ENCODE measurements at regions not wholly inside any gene's neighbourhood (a gene's known extent, or its start where the extent isn't known, plus 50 kb on each side); places are given as distances from the start of the nearest gene placed in this dataset.
"Not testable (repeated sequence)": the region's sequence is repeated elsewhere in the genome, so short reads cannot be mapped to it uniquely, and the experiment has no call there.

GRCh38 chr14:49959822-49960408 is 67.0 kb downstream of the ARF6 start:
- Histone ChIP-seq H3K4me1 (ENCODE audit: control insufficient read depth in 1 of 2, low read depth in 2 of 2) (no peaks in the 10 kb centered on the region), H3K4me3 (no peak overlapping the region), H3K27ac (no peak overlapping the region), H3K36me3 (no peaks in the 10 kb centered on the region), H3K27me3 (replicated peaks; ENCODE audit: insufficient read depth) (no peaks in the 10 kb centered on the region), H3K9me3 (no peaks in the 10 kb centered on the region)
- DNase-seq (ENCODE audit: low spot score) (no peak), ATAC-seq (ENCODE audit: insufficient number of reproducible peaks, low FRiP score, low read depth) (no peak)
- TF ChIP-seq, protein P1, sequence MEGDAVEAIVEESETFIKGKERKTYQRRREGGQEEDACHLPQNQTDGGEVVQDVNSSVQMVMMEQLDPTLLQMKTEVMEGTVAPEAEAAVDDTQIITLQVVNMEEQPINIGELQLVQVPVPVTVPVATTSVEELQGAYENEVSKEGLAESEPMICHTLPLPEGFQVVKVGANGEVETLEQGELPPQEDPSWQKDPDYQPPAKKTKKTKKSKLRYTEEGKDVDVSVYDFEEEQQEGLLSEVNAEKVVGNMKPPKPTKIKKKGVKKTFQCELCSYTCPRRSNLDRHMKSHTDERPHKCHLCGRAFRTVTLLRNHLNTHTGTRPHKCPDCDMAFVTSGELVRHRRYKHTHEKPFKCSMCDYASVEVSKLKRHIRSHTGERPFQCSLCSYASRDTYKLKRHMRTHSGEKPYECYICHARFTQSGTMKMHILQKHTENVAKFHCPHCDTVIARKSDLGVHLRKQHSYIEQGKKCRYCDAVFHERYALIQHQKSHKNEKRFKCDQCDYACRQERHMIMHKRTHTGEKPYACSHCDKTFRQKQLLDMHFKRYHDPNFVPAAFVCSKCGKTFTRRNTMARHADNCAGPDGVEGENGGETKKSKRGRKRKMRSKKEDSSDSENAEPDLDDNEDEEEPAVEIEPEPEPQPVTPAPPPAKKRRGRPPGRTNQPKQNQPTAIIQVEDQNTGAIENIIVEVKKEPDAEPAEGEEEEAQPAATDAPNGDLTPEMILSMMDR (IDR thresholded peaks at IDR 0.05), result no peak

- DNase-seq (ENCODE audit: low spot score), result no peak
These were observed 67.6 kb downstream of the ARF6 start for GRCh38 chr14:49960453-49960852.

DNA sequence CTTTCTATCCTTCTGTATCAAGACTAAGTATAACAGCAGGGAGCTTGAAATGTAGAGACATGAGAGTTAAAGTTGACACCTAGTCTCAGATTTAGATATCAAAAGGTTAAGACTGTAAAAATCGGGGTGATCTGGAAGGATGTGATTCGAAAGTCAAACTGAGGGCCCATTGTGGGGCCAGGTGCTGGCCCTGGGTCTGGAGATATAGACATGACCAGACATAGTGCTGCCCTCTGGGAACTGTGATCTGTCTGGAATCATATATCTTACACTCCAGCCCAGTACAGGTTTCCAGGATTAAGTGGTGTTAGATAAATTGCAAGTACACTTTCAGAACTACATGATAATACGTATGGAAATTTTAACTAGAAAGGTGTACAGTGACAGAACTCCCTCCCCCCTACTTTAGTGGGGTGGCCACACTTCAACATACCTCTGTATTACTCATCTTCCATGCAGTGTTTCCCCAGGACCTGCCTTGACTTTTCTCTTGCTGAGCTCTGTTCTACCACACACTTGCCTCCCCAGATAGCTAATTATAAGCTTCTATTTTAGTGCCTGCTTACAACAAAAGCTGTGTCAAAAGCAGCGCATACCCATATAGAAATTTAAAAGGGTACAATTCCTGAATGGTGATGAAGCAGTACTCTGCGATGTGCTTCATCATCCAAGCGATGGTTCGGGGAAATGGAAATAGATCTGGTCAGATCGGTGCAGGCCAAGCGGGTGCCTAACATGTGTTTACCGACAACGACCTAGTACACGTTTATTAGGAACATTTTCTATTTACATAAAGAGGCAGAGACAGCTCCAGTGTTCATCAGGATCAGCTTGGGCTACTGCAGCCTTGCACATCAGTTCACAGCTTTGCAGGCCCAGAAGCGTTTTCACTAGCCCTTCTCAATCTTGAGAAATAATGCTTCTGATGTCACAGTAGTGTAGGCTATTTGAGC is 68.7 kb downstream of the ARF6 start:
- Histone ChIP-seq H3K4me3 (no peak overlapping the region), H3K36me3 (no peaks in the 10 kb centered on the region), H3K27ac (no peak overlapping the region), H3K9me3 (no peaks in the 10 kb centered on the region), H3K4me1 (ENCODE audit: control insufficient read depth in 1 of 2, low read depth in 2 of 2) (no peaks in the 10 kb centered on the region), H3K27me3 (replicated peaks; ENCODE audit: insufficient read depth) (no peaks in the 10 kb centered on the region)
- ATAC-seq (ENCODE audit: insufficient number of reproducible peaks, low FRiP score, low read depth) (no peak), DNase-seq (ENCODE audit: low spot score) (no peak)
- TF ChIP-seq, protein P1 (IDR thresholded peaks at IDR 0.05), result no peak

More at GRCh38 chr14:49960453-49960852, 67.6 kb downstream of the ARF6 start:
- no peaks in the 10 kb centered on the region for H3K4me1 ChIP-seq (ENCODE audit: control insufficient read depth in 1 of 2, low read depth in 2 of 2)
- H3K27ac ChIP-seq, result no peak overlapping the region
- H3K4me3 ChIP-seq, result no peak overlapping the region
- no peaks in the 10 kb centered on the region for H3K36me3 ChIP-seq
- no peaks in the 10 kb centered on the region for H3K9me3 ChIP-seq
- TF ChIP-seq, protein P1 (IDR thresholded peaks at IDR 0.05), result no peak
- H3K27me3 ChIP-seq (replicated peaks; ENCODE audit: insufficient read depth), result no peaks in the 10 kb centered on the region
- no peak for ATAC-seq (ENCODE audit: insufficient number of reproducible peaks, low FRiP score, low read depth)

- no peak overlapping the region for H3K27ac ChIP-seq
- no peaks in the 10 kb centered on the region for H3K27me3 ChIP-seq (replicated peaks; ENCODE audit: insufficient read depth)
- no peaks in the 10 kb centered on the region for H3K9me3 ChIP-seq
- H3K4me3 ChIP-seq, result no peak overlapping the region
- DNase-seq (ENCODE audit: low spot score) (no peak), ATAC-seq (ENCODE audit: insufficient number of reproducible peaks, low FRiP score, low read depth) (no peak)
- no peaks in the 10 kb centered on the region for H3K4me1 ChIP-seq (ENCODE audit: control insufficient read depth in 1 of 2, low read depth in 2 of 2)
- TF ChIP-seq, protein P1 (IDR thresholded peaks at IDR 0.05), result no peak
- H3K36me3 ChIP-seq, result no peaks in the 10 kb centered on the region
These were observed 69.7 kb downstream of the ARF6 start for GRCh38 chr14:49962621-49963020.

DNA sequence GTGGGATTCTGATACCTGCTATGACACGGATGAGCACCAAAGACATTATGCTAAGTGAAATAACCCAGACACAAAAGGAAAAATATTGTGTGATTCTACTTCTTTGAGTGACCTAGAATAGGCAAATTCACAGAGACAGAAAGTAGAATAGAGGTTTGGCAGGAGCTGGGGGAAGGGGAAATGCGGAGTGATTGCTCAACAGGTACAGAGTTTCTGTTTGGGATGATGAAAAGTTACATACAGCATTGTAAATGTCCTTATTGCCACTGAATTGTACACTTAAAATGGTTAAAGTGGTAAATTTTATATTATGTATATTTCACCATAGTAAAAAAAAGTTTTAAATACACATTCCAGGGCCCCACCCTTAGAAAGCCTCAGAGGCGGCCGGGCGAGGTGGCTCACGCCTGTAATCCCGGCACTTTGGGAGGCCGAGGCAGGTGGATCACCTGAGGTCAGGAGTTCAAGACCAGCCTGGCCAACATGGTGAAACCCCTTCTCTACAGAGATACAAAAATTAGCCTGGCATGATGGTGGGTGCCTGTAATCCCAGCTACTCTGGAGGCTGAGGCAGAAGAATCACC is 72.3 kb downstream of the ARF6 start:
- not testable (repeated sequence) for H3K9me3 ChIP-seq; DNase-seq (ENCODE audit: low spot score); H3K4me3 ChIP-seq; H3K27ac ChIP-seq; H3K36me3 ChIP-seq; ATAC-seq (ENCODE audit: insufficient number of reproducible peaks, low FRiP score, low read depth); H3K4me1 ChIP-seq (ENCODE audit: control insufficient read depth in 1 of 2, low read depth in 2 of 2); H3K27me3 ChIP-seq (replicated peaks; ENCODE audit: insufficient read depth)
